ENCODE measurements at regions not wholly inside any gene's neighbourhood (a gene's known extent, or its start where the extent isn't known, plus 50 kb on each side); places are given as distances from the start of the nearest gene placed in this dataset.
"Not testable (repeated sequence)": the region's sequence is repeated elsewhere in the genome, so short reads cannot be mapped to it uniquely, and the experiment has no call there.

DNA sequence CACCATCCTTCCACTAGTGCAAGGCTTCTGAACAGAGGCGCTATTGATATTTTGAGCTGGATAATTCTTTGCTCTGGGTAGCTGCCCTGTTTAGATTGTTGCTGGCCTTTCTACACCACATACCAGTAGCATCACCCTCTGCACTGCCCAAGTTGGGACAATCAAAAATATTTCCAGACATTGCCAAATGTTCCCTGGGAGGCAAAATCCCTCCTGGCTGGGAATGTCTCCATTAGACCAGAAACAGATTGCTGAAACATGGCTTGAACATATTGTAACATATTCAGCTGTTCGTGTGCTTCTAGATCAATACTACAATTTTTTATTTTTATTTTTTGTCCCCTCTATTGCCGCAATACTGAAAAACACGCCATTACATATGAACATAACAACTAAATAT lies 174.6 kb downstream of the ABCA8 start:
- no peak for DNase-seq

GRCh38 chr17:68778726-68779125 lies 176.5 kb downstream of the ABCA8 start:
- no peak for DNase-seq

DNA sequence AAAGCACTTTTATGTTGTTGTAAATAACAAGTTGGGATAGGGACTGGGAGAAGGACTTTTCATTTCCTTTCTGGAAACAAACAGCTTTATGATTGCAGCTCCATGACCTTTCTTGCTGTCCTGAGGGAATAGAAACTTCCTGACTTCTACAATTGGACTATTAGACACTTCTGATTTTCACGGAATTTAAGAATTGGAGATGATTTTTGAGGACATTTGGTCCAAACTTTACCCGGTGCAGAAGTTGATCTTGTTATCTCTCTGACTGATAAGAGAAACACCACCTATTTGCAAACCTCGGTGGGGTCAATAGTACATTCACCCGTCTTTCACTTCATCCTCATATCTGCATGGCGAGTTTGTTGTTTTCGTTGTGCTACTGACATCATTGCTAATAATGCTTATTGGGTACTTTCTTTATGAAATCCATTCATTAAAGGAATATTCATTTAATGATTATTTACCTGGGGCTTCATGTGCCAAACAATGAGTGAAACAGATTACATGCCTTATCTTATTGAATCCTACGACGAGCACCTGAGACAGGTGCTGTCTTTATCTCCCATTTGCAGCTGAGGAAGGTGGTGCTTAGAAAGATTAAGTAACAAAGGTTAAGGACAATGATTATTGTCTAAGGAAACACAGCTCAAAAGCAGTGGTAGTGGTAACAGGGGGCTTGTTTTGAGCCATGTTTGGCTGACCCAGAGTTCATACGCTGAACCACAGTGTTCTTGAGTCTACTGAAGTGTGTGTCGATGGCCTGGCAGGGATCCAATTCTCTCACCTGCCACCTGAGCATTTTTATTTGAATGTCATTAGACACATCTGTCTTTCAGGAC lies 176.9 kb upstream of the FAM20A start:
- no peak for DNase-seq

DNA sequence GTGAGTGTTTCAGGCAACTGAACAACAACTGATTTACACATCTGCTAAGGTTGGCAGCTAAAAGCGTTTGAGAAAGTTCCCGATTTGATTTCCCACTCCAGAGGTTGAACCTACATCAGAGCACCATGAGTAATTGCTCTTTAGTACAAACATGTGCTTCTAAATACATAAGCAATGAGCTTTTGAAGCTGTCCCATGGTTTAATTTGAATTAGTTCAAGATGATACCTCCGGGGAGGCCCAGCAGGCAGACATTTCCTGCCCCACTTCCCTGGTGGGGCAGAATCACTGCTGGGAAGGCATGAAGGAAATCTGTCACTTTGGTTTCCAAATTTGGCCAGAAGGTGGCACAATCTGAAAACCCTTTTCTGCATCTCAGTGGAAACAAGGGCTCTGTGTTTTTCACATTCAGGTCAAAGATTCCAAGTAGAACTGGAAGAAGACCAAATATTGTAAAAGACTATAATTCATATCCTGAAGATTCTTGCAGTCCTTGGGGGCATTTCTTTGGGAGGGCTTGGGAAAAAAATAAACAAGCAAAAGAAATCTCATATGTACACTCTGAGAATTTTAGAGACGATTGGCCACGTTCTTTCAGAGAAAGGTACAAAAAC lies 176.2 kb upstream of the FAM20A start:
- DNase-seq = peak; percentile 92

DNA sequence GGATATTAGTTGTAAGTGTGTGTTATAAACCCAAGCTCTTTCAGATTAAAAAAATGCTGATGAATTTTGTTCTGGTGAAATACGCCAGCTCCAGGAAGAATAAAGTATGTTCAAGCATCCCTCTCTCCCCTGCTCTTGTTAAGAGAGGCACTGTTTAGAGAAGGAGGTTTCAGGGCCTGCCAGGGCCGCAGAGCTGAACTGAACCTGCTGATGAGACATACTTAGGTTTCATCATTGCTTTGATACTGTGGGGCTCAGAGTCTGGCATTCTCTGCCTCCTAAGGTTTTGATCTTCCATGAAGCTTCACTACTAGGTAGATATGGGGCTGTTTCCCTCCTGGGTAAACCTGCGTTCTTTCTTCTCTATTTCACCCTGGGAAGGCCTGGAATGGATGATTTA lies 175.3 kb upstream of the FAM20A start:
- DNase-seq = peak; percentile 22

GRCh38 chr17:68775969-68776368 lies 174.8 kb upstream of the FAM20A start:
- no peak for DNase-seq

- DNase-seq = peak; percentile 89
These were observed 174.2 kb upstream of the FAM20A start for GRCh38 chr17:68775318-68775717.

DNA sequence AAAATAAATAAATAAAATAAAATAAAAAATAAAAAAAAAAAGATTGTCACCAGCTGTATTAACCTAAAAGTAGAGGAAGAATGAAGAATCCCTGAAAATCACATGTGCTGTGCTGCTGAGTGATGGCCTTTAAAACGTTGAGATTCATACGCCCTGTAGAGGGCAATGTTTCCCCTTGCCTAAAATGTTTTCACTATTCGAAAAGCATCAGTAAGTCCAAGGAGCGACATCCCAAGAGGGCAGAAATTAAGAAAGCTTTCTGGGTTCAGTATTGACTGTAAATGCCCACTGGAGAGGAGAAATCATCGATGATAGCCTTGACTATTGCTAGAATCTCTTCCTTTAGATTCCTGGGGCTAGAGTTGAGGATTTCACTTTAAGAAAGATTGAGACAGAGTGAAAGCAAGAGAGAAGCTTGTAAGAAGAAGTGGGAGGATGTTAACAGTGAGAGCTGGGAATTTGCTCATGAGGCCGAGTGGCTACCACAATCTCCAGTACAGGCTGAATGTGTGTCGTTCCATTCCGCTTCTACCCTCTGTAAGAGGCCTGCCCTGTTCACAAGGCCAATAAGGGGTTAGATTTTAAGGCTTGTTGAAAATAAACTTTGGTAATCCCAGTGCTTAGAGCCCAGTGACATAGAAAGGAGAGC lies 170.8 kb upstream of the FAM20A start:
- DNase-seq = peak; percentile 81

DNA sequence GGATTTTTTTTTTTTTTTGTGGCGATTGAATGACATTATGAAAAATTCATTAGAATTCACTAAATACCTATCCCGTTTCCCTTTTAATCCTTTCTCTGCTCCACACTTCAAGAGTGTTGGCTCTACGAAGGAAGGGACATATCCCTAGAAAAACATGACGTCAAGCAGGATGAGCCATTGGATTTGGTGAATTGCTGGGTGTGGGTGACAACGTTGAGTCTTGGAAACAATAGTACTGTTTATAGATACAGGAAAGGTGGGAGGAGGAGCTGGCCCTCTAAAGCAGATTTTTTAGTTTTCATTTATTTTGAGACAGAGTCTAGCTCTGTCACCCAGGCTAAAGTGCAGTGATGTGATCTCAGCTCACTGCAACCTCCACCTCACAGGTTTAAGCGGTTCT lies 167.6 kb upstream of the FAM20A start:
- no peak for DNase-seq

DNA sequence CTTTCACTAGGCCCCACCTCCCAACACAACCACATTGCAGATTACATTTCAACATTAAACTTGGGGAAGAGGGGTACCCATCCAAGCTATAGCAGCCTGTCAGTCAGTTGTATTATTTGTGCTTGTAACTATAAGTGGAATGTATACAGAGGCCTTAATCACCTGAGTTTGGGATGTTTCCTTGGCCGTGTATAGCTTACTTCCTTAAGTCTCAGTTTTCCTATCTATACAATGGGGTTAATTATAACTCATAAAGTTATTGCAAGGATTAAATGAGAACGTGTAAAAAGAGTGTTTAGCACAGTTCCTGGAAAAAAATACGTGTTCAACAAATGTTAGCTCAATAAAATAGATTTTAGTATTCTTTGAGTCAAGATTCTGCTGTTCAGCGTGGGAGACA lies 165.5 kb upstream of the FAM20A start:
- no peak for DNase-seq

DNA sequence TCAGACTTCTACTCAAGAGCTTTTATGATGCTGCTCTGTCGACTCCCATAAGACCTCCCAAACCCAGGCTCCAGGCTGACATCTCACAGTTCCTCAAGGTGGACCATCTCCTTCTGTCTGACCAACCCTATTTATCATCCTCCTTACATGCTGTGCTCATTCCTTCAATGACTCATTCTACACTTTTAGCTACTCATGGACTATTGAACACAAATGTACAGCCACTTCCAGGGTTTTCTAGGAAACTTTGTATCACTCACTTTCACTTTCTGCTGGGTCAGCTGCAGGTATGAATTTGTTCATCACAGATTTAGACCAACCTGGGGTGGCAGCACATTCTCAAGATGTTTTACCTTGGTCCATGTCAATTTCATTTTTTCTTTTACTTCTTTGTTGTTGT lies 162.4 kb upstream of the FAM20A start:
- DNase-seq = no peak

DNA sequence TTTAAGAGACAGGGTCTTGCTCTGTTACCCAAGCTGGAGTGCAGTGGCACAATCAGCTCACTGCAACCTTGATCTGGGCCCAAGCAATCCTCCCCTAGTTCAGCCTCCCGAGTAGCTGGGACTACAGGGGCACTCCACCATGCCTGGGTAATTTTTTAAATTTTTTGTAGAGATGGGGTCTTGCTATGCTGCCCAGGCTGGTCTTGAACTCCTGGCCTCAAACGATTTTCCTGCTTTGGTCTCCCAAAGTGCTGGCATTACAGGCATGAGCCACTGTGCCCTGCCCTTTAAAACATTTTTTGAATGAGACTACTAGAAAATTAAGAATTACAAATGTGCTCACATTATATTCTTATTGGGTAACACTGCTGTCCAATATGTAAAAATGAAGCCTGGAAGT lies 161.7 kb upstream of the FAM20A start:
- no peak for DNase-seq

- DNase-seq = no peak
These were observed 158.9 kb upstream of the FAM20A start for GRCh38 chr17:68760141-68760475.

- peak; percentile 94 for DNase-seq
These were observed 158.4 kb upstream of the FAM20A start for GRCh38 chr17:68759343-68760140.

GRCh38 chr17:68759002-68759342 lies 157.8 kb upstream of the FAM20A start:
- DNase-seq = no peak

DNA sequence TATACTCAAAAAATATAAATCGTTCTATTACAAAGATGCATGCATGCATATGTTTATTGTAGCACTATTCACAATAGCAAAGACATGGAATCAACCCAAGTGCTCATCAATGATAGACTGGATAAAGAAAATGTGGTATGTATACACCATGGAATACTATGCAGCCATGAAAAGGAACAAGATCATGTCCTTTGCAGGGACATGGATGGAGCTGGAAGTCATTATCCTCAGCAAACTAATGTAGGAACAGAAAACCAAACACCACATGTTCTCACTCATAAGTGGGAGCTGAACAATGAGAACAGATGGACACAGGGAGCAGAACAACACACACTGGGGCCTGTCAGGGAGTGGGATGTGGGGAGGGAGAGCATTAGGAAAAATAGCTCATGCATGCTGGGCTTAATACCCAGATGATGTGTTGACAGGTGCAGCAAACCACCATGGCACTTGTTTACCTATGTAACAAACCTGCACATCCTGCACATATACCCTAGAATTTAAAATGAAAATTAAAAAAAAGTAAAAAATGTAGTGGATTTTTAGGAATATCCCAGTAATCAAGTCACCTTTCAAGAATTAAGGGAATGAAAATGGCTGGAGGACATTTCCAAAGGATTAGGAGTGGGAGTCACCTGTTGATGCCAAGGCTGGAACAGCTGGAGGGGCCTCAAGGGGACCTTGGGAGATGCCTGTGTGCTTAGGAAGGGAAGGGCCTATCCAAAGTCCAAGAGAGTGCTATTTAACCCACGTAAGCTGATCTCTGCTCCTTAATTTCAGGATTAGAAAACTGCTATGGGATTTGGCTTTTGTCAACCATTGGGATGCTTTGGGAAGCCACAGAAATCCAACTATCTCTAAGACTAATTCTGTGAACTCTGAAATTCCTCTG lies 156.9 kb upstream of the FAM20A start:
- not testable (repeated sequence) for DNase-seq

DNA sequence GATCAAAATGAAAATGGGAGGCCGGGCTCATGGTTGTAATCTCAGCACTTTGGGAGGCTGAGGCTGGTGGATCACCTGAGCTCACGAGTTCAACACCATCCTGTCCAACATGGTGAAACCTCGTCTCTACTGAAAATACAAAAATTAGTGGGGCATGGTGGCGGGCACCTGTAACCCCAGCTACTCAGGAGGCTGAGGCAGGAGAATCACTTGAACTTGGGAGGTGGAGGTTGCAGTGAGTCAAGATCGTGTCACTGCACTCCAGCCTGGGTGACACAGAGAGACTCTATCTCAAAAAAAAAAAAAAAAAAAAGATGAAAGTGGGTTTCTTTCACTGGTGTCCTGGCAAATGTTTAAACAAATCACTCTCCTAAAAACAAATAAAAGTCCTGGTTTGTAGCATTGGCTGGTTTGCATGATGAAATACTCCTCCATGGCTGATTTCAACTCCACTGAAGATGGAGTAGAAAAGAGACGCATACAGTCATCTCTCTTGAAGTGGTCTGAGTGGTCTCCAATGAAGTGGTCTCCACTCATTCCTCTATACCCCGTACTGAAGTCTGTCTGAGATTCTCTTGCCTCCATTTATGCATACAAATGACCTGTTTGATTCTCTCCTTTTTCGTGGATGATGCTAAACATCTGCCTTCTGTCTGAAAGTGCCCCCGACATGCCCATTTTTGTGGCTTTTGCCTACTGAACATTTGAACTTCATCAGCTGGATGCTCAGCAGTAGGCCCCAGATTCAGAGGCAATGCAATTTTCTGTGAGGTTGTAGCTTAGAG lies 153.0 kb upstream of the FAM20A start:
- no peak for DNase-seq

DNA sequence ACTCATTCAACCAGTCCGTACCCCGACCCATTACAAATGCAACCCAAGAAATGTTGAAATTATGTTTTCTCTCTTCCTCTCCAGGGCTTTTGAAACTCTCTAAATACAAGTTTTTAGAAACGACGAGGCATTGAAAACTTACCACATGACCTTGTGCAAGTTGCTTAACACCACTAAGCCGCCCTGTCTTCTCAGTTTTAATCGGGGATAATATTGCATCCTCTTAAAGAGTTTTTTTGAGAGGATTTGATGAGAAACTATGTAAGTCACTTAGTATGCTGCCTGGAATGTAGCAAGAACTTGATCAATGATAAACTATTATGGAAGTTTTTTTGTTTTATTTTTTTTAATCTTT lies 149.0 kb upstream of the FAM20A start:
- no peak for DNase-seq

DNA sequence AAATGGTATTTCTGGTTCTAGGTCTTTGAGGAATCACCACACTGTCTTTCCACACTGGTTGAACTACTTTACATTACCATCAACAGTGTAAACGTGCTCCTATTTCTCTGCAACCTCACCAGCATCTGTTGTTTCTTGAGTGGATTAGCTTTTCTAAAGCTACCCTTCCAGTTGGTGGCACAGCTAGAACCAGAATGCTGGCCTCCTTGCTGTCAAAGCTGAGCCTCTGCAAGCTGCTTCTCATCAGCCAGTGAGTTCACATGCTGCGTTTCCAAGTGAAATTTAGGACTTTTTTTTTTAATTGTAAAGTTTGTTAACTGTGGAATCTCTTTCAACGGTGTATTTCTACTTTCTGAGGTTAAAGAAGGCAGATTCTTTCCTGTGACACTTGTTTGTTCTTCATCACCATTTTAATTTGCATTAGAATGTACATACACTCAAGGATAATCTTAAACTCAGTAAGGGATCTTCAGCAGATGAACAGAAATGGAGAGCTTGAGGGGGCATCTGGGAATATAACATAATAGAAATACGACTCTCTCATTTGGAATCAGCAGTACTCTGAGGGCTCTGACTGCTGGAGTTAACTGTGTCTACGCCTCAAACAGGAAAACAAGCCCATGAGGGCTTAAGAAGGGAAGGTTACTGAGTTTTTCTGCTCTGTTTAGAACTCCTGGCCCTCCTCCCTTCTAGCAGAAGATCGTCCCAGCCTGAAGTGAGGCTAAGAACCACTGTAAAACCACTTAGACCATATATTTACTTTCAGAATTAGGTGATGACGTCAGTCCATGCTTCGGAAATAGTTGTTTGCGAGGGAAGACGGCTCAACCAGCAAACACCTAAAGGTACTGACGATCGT lies 148.4 kb upstream of the FAM20A start:
- DNase-seq = peak; percentile 62

- DNase-seq = no peak
These were observed 147.2 kb upstream of the FAM20A start for GRCh38 chr17:68748381-68748780.

Data from muscle of arm (tissue), 1 donor.